WTC11 (cell line): ENCODE measurements at regions not wholly inside any gene's neighbourhood (a gene's known extent, or its start where the extent isn't known, plus 50 kb on each side); places are given as distances from the start of the nearest gene placed in this dataset.

Source experiments
- CBFB ChIP-seq: sonication (generic); formaldehyde crosslinking; IDR thresholded peaks from 2 replicates; pipeline ENCODE4 v1.8.1; 2022; ENCODE audit warnings: mild to moderate bottlenecking, low read depth, missing genetic modification reagents
- FOXK1 ChIP-seq: sonication (generic); formaldehyde crosslinking; IDR thresholded peaks from 2 replicates; pipeline ENCODE4 v1.8.0; 2022; ENCODE audit warnings: mild to moderate bottlenecking, moderate library complexity, missing genetic modification reagents
- SOX15 ChIP-seq: fragments of 250-450 bp; sonication (Bioruptor Pico); IDR thresholded peaks from 2 replicates; pipeline ENCODE4 v1.9.0; 2021; ENCODE audit warnings: mild to moderate bottlenecking
- TCF7 ChIP-seq: sonication (generic); formaldehyde crosslinking; IDR thresholded peaks from 2 replicates; pipeline ENCODE4 v1.8.0; 2022; ENCODE audit warnings: mild to moderate bottlenecking, low read depth, missing genetic modification reagents, moderate library complexity
- ZNF232 ChIP-seq: sonication (generic); formaldehyde crosslinking; IDR thresholded peaks from 2 replicates; pipeline ENCODE4 v1.8.0; 2022; ENCODE audit warnings: mild to moderate bottlenecking, missing genetic modification reagents
- TF ChIP-seq, protein P1 (sequence below): fragments of 200-600 bp; IDR thresholded peaks from 2 replicates; pipeline ENCODE4 v1.8.0; 2022; ENCODE audit warnings: antibody characterized with exemption
- TF ChIP-seq, protein P2 (sequence below): sonication (generic); formaldehyde crosslinking; IDR thresholded peaks from 2 replicates; pipeline ENCODE4 v1.8.0; 2022; ENCODE audit warnings: mild to moderate bottlenecking, missing genetic modification reagents
- TF ChIP-seq, protein P3 (sequence below): sonication (generic); formaldehyde crosslinking; IDR thresholded peaks from 2 replicates; pipeline ENCODE4 v1.8.1; 2023; ENCODE audit warnings: mild to moderate bottlenecking, missing genetic modification reagents, moderate library complexity

DNA sequence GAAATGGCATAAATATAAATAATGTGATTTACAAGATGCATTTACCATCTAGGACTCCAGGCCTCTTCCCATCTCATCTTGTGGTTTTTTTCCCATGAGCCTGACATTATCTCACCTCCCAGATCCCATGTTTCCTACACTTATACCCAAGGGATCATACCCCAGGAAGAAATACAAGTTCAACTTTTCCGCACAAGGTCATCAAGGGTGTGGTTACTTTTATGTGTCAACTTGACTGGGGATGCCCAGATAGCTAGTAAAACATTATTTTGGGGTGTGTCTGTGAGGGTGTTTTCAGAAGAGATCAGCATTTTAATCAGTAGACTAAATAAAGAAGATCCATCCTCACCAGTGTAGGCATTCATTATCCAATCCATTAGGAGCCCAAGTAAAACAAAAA lies 176.3 kb upstream of the TNFAIP3 start:
- TF ChIP-seq, protein P1, sequence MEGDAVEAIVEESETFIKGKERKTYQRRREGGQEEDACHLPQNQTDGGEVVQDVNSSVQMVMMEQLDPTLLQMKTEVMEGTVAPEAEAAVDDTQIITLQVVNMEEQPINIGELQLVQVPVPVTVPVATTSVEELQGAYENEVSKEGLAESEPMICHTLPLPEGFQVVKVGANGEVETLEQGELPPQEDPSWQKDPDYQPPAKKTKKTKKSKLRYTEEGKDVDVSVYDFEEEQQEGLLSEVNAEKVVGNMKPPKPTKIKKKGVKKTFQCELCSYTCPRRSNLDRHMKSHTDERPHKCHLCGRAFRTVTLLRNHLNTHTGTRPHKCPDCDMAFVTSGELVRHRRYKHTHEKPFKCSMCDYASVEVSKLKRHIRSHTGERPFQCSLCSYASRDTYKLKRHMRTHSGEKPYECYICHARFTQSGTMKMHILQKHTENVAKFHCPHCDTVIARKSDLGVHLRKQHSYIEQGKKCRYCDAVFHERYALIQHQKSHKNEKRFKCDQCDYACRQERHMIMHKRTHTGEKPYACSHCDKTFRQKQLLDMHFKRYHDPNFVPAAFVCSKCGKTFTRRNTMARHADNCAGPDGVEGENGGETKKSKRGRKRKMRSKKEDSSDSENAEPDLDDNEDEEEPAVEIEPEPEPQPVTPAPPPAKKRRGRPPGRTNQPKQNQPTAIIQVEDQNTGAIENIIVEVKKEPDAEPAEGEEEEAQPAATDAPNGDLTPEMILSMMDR, result no peak
- TF ChIP-seq FOXK1, result no peak
- TF ChIP-seq TCF7 (CRISPR knock-in tag), result no peak
- TF ChIP-seq CBFB, result no peak
- TF ChIP-seq, protein P2, sequence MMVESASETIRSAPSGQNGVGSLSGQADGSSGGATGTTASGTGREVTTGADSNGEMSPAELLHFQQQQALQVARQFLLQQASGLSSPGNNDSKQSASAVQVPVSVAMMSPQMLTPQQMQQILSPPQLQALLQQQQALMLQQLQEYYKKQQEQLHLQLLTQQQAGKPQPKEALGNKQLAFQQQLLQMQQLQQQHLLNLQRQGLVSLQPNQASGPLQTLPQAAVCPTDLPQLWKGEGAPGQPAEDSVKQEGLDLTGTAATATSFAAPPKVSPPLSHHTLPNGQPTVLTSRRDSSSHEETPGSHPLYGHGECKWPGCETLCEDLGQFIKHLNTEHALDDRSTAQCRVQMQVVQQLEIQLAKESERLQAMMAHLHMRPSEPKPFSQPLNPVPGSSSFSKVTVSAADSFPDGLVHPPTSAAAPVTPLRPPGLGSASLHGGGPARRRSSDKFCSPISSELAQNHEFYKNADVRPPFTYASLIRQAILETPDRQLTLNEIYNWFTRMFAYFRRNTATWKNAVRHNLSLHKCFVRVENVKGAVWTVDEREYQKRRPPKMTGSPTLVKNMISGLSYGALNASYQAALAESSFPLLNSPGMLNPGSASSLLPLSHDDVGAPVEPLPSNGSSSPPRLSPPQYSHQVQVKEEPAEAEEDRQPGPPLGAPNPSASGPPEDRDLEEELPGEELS, result no peak
- no peak for TF ChIP-seq SOX15 (CRISPR knock-in tag)
- TF ChIP-seq ZNF232 (CRISPR knock-in tag), result no peak
- TF ChIP-seq, protein P3, sequence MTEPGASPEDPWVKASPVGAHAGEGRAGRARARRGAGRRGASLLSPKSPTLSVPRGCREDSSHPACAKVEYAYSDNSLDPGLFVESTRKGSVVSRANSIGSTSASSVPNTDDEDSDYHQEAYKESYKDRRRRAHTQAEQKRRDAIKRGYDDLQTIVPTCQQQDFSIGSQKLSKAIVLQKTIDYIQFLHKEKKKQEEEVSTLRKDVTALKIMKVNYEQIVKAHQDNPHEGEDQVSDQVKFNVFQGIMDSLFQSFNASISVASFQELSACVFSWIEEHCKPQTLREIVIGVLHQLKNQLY (CRISPR knock-in tag), result no peak
